RWPE2 (cell line): ENCODE measurements at regions not wholly inside any gene's neighbourhood (a gene's known extent, or its start where the extent isn't known, plus 50 kb on each side); places are given as distances from the start of the nearest gene placed in this dataset.

ENCODE experiments used
- ATAC-seq: fragments of 200-7000 bp; cut with Tn5 transposase; 3 replicates; pipeline ENCODE4 v1.9.1; 2021; ENCODE audit warnings: low read depth
- DNase-seq: peaks from one replicate; pipeline ENCODE4 v3.0.0-alpha.2; 2020; ENCODE audit warnings: low spot score
- H3K27ac ChIP-seq: fragments of 450-650 bp; 2 replicates; pipeline ENCODE4 v1.5.1; 2017; ENCODE audit warnings: mild to moderate bottlenecking; ENCODE audit not compliant: poor library complexity, severe bottlenecking
- H3K27me3 ChIP-seq: fragments of 250-450 bp; sonication (Bioruptor Pico); 2 replicates; pipeline ENCODE4 v1.5.1; 2021; ENCODE audit warnings: mild to moderate bottlenecking, moderate library complexity; ENCODE audit not compliant: insufficient read depth, poor library complexity, severe bottlenecking
- H3K36me3 ChIP-seq: fragments of 250-450 bp; sonication (Bioruptor Pico); 2 replicates; pipeline ENCODE4 v1.5.1; 2020; ENCODE audit warnings: low read depth, mild to moderate bottlenecking, moderate library complexity
- H3K4me1 ChIP-seq: fragments of 250-450 bp; sonication (Bioruptor Pico); 2 replicates; pipeline ENCODE4 v1.5.1; 2021; ENCODE audit warnings: mild to moderate bottlenecking, moderate library complexity; ENCODE audit not compliant: insufficient read depth, poor library complexity, severe bottlenecking
- H3K4me3 ChIP-seq: fragments of 250-450 bp; sonication (Bioruptor Pico); 2 replicates; pipeline ENCODE4 v1.5.1; 2021; ENCODE audit warnings: mild to moderate bottlenecking, moderate library complexity; ENCODE audit not compliant: severe bottlenecking
- H3K9me3 ChIP-seq: fragments of 250-450 bp; sonication (Bioruptor Pico); 2 replicates; pipeline ENCODE4 v1.5.1; 2021; ENCODE audit warnings: mild to moderate bottlenecking, moderate library complexity; ENCODE audit not compliant: severe bottlenecking
- CTCF ChIP-seq: fragments of 450-650 bp; IDR thresholded peaks from one replicate; pipeline ENCODE4 v1.5.1; 2017; ENCODE audit warnings: mild to moderate bottlenecking, moderate library complexity; ENCODE audit not compliant: poor library complexity, severe bottlenecking

GRCh38 chr4:153146031-153146430 is 58.2 kb upstream of the TRIM2 start:
- TF ChIP-seq CTCF = no peak
- Histone ChIP-seq H3K9me3 (no peaks in the 10 kb centered on the region), H3K4me1 (peaks cover 14% of the 10 kb centered on the region), H3K27me3 (no peaks in the 10 kb centered on the region), H3K27ac (no peak overlapping the region), H3K4me3 (no peak overlapping the region), H3K36me3 (no peaks in the 10 kb centered on the region)
- no peak for DNase-seq
- ATAC-seq = no peak

- no peaks in the 10 kb centered on the region for H3K36me3 ChIP-seq
- no peak for TF ChIP-seq CTCF
- no peak for DNase-seq
- H3K9me3 ChIP-seq = no peaks in the 10 kb centered on the region
- H3K27ac ChIP-seq = no peak overlapping the region
- peaks cover 14% of the 10 kb centered on the region for H3K4me1 ChIP-seq
- no peak for ATAC-seq
- H3K4me3 ChIP-seq = no peak overlapping the region
- no peaks in the 10 kb centered on the region for H3K27me3 ChIP-seq
Observed at GRCh38 chr4:153146961-153147360, 57.3 kb upstream of the TRIM2 start.

GRCh38 chr4:153148791-153149190 is 55.5 kb upstream of the TRIM2 start:
- H3K4me3 ChIP-seq = no peak overlapping the region
- no peak for DNase-seq
- no peak overlapping the region for H3K27ac ChIP-seq
- H3K36me3 ChIP-seq = no peaks in the 10 kb centered on the region
- no peaks in the 10 kb centered on the region for H3K9me3 ChIP-seq
- H3K27me3 ChIP-seq = peaks cover 8% of the 10 kb centered on the region
- H3K4me1 ChIP-seq = peaks cover 12% of the 10 kb centered on the region
- TF ChIP-seq CTCF = no peak
- no peak for ATAC-seq

- no peak for TF ChIP-seq CTCF
- Histone ChIP-seq H3K4me3 (no peak overlapping the region), H3K36me3 (no peaks in the 10 kb centered on the region), H3K9me3 (no peaks in the 10 kb centered on the region), H3K27ac (no peak overlapping the region), H3K4me1 (peaks cover 10% of the 10 kb centered on the region), H3K27me3 (peaks cover 8% of the 10 kb centered on the region)
- ATAC-seq = no peak
- DNase-seq = no peak
Observed at GRCh38 chr4:153151535-153152455, 52.4 kb upstream of the TRIM2 start.
